Vagina (tissue), 2 donors: ENCODE measurements at regions not wholly inside any gene's neighbourhood (a gene's known extent, or its start where the extent isn't known, plus 50 kb on each side); places are given as distances from the start of the nearest gene placed in this dataset.

Source experiments
- CTCF ChIP-seq, 3 experiments: fragments of 450-650 bp in 2 of 3; fragments of 200-600 bp in 1 of 3; sonication (generic) in 1 of 3; IDR thresholded peaks; one replicate each; pipeline ENCODE4 v1.5.1; 2017 to 2019; ENCODE audit warnings: antibody characterized with exemption in 3 of 3, mild to moderate bottlenecking in 2 of 3, moderate library complexity in 2 of 3
- POLR2A ChIP-seq, 2 donors: fragments of 450-650 bp; IDR thresholded peaks; one replicate each; pipeline ENCODE4 v1.6.1; 2017; ENCODE audit warnings: antibody characterized with exemption in 2 of 2, mild to moderate bottlenecking in 2 of 2, moderate library complexity in 2 of 2

GRCh38 chr13:111845621-111846351 is 221.2 kb upstream of the SOX1 start:
- TF ChIP-seq CTCF (IDR thresholded peaks at IDR 0.05): no peak
- no peak for TF ChIP-seq POLR2A (IDR thresholded peaks at IDR 0.05)
